ENCODE measurements at regions not wholly inside any gene's neighbourhood (a gene's known extent, or its start where the extent isn't known, plus 50 kb on each side); places are given as distances from the start of the nearest gene placed in this dataset.
"Not testable (repeated sequence)": the region's sequence is repeated elsewhere in the genome, so short reads cannot be mapped to it uniquely, and the experiment has no call there.

GRCh38 chr16:88131966-88132365 is 180.7 kb downstream of the BANP start:
- Histone ChIP-seq H3K4me3 (no peak overlapping the region), H3K27ac (no peak overlapping the region), H3K9me3 (no peaks in the 10 kb centered on the region), H3K4me1 (no peaks in the 10 kb centered on the region), H3K27me3 (no peaks in the 10 kb centered on the region), H3K36me3 (no peaks in the 10 kb centered on the region)
- TF ChIP-seq POLR2A (IDR thresholded peaks at IDR 0.05), result no peak
- no peak for TF ChIP-seq EP300 (IDR thresholded peaks at IDR 0.05)
- TF ChIP-seq, protein P1, sequence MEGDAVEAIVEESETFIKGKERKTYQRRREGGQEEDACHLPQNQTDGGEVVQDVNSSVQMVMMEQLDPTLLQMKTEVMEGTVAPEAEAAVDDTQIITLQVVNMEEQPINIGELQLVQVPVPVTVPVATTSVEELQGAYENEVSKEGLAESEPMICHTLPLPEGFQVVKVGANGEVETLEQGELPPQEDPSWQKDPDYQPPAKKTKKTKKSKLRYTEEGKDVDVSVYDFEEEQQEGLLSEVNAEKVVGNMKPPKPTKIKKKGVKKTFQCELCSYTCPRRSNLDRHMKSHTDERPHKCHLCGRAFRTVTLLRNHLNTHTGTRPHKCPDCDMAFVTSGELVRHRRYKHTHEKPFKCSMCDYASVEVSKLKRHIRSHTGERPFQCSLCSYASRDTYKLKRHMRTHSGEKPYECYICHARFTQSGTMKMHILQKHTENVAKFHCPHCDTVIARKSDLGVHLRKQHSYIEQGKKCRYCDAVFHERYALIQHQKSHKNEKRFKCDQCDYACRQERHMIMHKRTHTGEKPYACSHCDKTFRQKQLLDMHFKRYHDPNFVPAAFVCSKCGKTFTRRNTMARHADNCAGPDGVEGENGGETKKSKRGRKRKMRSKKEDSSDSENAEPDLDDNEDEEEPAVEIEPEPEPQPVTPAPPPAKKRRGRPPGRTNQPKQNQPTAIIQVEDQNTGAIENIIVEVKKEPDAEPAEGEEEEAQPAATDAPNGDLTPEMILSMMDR (IDR thresholded peaks at IDR 0.05), result no peak
- DNase-seq (ENCODE audit: low spot score in 2 of 2), result no peak
- 89 to 96% methylated on average over 18 to 20 of the region's 26 CpGs for WGBS, 2 donors

- Histone ChIP-seq H3K36me3 (no peaks in the 10 kb centered on the region), H3K4me3 (no peak overlapping the region), H3K4me1 (no peaks in the 10 kb centered on the region), H3K9me3 (no peaks in the 10 kb centered on the region), H3K27me3 (no peaks in the 10 kb centered on the region), H3K27ac (no peak overlapping the region)
- DNase-seq (ENCODE audit: low spot score in 2 of 2), result no peak
- WGBS, 2 donors, result 81 to 85% methylated on average over 26 to 27 of the region's 27 CpGs
- TF ChIP-seq, protein P1 (IDR thresholded peaks at IDR 0.05), result no peak
- TF ChIP-seq EP300 (IDR thresholded peaks at IDR 0.05) (no peak), POLR2A (IDR thresholded peaks at IDR 0.05) (no peak)
Observed at GRCh38 chr16:88132836-88133506, 181.7 kb downstream of the BANP start.

DNA sequence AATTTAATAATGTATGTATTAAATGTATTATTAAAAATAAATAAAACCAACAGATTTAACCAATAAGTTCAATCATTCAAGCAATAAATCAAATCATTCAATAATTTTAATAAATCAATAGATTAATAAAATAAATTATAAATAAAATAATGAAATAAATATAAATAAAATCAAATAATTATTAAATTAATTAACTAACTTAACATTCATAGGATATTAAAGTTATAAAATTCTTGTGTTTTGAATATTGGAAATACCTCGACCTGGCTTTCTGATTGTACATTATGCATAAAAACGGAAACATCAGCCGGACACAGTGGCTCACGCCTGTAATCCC is 182.2 kb downstream of the BANP start:
- H3K27ac ChIP-seq, result no peak overlapping the region
- H3K27me3 ChIP-seq, result no peaks in the 10 kb centered on the region
- 90 to 95% methylated on average over 4 of the region's 4 CpGs for WGBS, 2 donors
- no peak overlapping the region for H3K4me3 ChIP-seq
- TF ChIP-seq POLR2A (IDR thresholded peaks at IDR 0.05) (no peak), EP300 (IDR thresholded peaks at IDR 0.05) (no peak)
- TF ChIP-seq, protein P1 (IDR thresholded peaks at IDR 0.05), result no peak
- no peaks in the 10 kb centered on the region for H3K4me1 ChIP-seq
- no peaks in the 10 kb centered on the region for H3K36me3 ChIP-seq
- peaks cover 0 to 5% (median 0%) of the 10 kb centered on the region in 4 donors for H3K9me3 ChIP-seq
- no peak for DNase-seq (ENCODE audit: low spot score in 2 of 2)

GRCh38 chr16:88134172-88134898 is 183.1 kb downstream of the BANP start:
- H3K27ac ChIP-seq; H3K4me3 ChIP-seq; H3K27me3 ChIP-seq; H3K36me3 ChIP-seq; H3K4me1 ChIP-seq; DNase-seq (ENCODE audit: low spot score in 2 of 2): not testable (repeated sequence)
- peaks cover 0 to 14% (median 0%) of the 10 kb centered on the region in 4 donors for H3K9me3 ChIP-seq
- 84% methylated on average over 21 of the region's 21 CpGs for WGBS, 2 donors

DNA sequence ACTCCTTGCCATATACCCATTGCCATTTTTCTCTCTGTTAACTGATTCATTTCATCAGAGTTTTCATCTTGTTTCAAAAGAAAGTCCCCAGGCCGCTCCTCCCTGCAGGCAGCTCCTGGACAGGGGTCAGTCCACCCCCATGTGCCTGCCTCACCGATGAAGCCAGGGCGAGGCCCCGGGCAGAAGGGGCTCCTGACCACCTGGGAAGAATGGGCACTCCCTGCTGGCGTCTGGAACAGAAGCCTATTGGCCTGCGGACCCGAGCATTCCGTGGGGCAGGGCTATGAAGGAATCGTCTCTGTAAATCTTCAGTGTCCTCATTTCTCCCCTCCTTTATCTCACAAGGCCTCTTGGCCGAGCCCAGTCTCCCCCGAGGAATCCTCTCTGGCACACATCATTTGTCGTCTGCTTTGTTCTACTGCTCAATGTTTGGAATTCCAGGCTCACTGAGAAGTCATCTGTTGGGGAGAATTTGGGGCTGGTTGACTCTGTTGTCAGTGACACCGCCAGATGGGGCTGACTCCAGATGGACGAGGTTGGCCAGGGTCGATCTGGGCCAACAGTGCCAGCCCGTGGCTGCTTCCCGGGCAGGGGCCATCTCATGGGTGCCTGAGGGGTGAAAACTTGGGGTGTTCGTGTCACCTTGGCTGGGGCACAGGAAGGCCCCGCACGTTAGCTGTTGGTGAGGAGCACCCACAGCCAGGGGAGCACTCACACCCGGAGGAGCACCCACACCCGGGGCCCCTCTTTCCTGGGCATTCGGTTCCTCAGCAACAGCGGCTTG is 183.9 kb downstream of the BANP start:
- DNase-seq (ENCODE audit: low spot score in 2 of 2); H3K4me1 ChIP-seq; H3K27ac ChIP-seq; H3K27me3 ChIP-seq; H3K4me3 ChIP-seq; H3K36me3 ChIP-seq: not testable (repeated sequence)
- 64 to 71% methylated on average over 16 to 24 of the region's 24 CpGs for WGBS, 2 donors
- H3K9me3 ChIP-seq, result peaks cover 0 to 19% (median 0%) of the 10 kb centered on the region in 4 donors

- DNase-seq (ENCODE audit: low spot score in 2 of 2); H3K27ac ChIP-seq; H3K4me3 ChIP-seq; H3K4me1 ChIP-seq; H3K27me3 ChIP-seq; H3K36me3 ChIP-seq: not testable (repeated sequence)
- 77 to 81% methylated on average over 13 of the region's 13 CpGs for WGBS, 2 donors
- peaks cover 0 to 19% (median 0%) of the 10 kb centered on the region in 4 donors for H3K9me3 ChIP-seq
Observed at GRCh38 chr16:88136211-88136713, 185.0 kb downstream of the BANP start.

DNA sequence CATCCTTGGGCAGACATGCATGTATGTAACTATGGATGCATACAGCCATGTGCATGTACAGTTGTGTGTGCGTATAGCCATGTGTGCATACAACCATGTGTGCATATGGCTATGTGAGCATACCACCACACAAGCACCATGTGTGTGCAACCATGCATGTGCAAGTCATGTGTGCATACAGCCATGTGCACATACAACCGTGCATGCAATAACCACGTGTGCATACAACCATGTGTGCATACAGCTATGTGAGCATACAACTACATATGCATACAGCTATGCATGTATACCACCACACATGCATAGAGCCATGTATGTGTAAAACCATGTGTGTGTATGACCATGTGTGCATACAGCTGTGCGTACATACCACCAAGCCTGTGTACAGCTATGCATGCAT is 185.7 kb downstream of the BANP start:
- H3K4me3 ChIP-seq; H3K36me3 ChIP-seq; H3K27me3 ChIP-seq; H3K27ac ChIP-seq; H3K4me1 ChIP-seq; DNase-seq (ENCODE audit: low spot score in 2 of 2): not testable (repeated sequence)
- peaks cover 0 to 19% (median 0%) of the 10 kb centered on the region in 4 donors for H3K9me3 ChIP-seq
- 95 to 100% methylated on average over 4 of the region's 4 CpGs for WGBS, 2 donors

DNA sequence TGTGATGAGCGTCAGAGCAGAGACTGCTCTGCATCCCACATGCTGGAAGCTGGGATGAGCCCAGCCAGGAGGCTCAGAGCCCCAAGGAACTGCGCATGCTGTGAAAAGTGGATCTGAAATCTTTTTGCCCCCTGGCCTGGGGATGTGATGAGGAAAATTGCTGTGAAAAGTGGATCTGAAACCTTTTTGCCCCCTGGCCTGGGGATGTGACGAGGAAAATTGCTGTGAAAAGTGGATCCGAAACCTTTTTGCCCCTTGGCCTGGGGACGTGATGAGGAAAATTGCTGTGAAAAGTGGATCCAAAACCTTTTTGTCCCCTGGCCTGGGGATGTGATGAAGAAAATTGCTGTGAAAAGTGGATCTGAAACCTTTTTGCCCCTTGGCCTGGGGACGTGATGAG is 187.9 kb downstream of the BANP start:
- WGBS, 2 donors, result 62 to 85% methylated on average over 5 to 6 of the region's 6 CpGs
- DNase-seq (ENCODE audit: low spot score in 2 of 2), result not testable (repeated sequence)

GRCh38 chr16:88140195-88140594 is 189.0 kb downstream of the BANP start:
- not testable (repeated sequence) for H3K27ac ChIP-seq; H3K36me3 ChIP-seq; H3K4me1 ChIP-seq; H3K4me3 ChIP-seq; DNase-seq (ENCODE audit: low spot score in 2 of 2); H3K27me3 ChIP-seq
- WGBS, 2 donors, result 91 to 93% methylated on average over 20 of the region's 20 CpGs
- H3K9me3 ChIP-seq, result peaks cover 0 to 19% (median 0%) of the 10 kb centered on the region in 4 donors

More for the DNA sequence above, 187.9 kb downstream of the BANP start:
- not testable (repeated sequence) for H3K27me3 ChIP-seq, H3K36me3 ChIP-seq, H3K4me3 ChIP-seq, H3K4me1 ChIP-seq, H3K27ac ChIP-seq
- peaks cover 0 to 19% (median 0%) of the 10 kb centered on the region in 4 donors for H3K9me3 ChIP-seq
